AG08395 (cell line): ENCODE measurements at regions not wholly inside any gene's neighbourhood (a gene's known extent, or its start where the extent isn't known, plus 50 kb on each side); places are given as distances from the start of the nearest gene placed in this dataset.
"Not testable (repeated sequence)": the region's sequence is repeated elsewhere in the genome, so short reads cannot be mapped to it uniquely, and the experiment has no call there.

Source experiments
- DNase-seq: peaks from one replicate; pipeline ENCODE4 v3.0.0; 2012; ENCODE audit warnings: mixed read lengths, low spot score

DNA sequence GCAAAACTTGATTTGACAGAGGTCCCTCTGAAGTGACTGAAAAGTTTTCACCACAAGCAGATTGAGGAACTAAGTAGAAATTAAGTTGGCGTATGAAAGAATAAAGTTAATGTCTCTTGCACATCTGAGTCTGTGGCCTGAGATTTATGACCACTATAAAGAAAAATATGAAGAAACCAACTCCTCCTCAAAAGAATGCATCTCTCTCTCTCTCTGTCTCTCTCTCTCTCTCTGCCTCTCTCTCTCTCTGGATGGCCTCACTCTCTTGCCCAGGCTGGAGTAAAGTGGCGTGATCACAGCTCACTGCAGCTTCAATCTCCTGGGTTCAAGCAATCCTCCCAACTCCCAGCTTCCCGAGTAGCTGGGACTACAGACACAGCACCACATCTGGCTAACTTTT is 55.2 kb downstream of the RPL22L1 start:
- no peak for DNase-seq

DNA sequence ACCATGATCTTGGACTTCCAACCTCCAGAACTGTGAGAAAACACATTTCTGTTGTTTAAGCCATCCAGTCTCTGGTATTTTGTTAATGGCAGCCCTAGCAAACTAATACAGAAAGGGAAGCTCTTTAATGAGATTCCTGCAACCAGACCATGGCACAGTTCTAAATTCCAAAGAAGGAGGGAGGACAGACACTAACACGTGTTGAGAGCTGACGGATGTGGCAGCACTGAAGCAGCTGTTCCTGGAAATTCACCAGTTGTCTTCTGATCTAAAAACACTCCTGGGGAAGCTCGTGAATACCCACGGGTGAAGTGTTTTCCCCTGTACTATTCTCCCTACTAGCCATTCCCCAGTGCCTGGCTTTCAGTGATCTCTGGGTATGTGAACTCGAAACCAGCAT is 56.7 kb downstream of the RPL22L1 start:
- DNase-seq, result no peak

DNA sequence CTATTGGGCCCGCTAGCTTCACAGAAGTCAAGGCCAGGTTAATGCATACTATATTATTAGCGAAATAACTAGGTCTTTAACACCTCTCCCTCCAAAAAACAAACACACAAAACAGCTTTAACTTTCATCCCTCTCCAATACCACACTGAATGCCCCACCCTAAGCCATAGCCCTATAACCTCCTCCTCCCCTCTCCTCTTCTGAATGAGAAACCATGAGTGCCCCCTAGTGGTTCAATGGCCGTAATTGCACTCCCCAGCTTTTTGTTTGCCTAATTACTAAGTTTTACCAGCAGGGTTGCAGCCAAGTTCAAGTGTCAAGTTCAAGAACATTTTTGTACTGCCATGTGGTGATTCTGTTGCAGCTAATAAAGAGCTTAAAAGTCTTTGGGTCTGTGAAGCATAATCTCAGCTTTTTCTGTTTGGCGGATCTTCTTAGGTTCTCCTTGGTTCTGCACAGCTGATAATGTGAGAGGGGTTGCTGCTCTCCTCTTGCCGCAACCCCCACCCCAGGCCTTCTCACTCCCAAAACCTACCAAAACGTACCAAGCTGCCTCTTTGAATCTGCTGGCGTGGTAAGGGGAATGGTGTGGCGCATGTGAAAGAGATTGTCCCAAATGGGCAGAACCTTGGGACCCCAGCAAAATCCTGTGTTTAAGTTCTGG is 57.9 kb downstream of the RPL22L1 start:
- DNase-seq, result peak; percentile 89

DNA sequence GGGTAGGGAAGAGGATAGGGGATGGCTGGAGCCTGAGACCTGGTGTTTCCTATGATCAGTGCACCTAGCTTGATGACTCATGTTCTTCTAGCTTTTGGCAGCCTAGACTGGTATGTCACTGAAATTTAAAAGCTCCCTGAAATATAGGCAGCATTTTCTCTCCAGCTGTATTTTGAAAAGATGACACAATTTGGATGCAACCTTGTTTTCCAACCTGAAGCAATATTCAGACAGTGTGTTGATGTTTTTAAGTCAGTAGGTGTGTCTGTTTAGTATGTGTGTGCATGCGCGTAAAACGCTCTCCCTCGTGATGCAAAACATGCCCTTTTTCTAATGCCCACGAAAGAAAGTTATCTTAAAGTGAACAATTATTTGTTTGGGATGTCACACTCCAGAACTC is 58.5 kb downstream of the RPL22L1 start:
- DNase-seq, result no peak

DNA sequence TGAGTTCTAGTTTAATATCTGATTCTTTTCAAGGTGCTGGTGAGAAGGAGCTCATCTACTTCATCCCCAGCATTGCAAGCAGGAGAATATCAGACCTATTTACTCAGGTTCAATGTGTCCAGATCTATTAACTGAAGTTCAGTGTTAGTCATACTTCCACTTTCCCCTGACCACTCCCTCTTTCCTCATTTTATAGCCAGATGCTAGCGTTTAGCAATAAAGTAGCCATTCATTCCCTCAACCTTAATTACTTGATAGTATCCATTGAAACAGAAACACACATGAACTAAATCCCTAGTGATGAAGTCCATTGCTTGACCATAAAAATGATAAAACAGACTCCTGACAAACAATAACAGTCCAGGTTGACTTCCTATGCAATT is 60.0 kb downstream of the RPL22L1 start:
- DNase-seq, result peak; percentile 44

DNA sequence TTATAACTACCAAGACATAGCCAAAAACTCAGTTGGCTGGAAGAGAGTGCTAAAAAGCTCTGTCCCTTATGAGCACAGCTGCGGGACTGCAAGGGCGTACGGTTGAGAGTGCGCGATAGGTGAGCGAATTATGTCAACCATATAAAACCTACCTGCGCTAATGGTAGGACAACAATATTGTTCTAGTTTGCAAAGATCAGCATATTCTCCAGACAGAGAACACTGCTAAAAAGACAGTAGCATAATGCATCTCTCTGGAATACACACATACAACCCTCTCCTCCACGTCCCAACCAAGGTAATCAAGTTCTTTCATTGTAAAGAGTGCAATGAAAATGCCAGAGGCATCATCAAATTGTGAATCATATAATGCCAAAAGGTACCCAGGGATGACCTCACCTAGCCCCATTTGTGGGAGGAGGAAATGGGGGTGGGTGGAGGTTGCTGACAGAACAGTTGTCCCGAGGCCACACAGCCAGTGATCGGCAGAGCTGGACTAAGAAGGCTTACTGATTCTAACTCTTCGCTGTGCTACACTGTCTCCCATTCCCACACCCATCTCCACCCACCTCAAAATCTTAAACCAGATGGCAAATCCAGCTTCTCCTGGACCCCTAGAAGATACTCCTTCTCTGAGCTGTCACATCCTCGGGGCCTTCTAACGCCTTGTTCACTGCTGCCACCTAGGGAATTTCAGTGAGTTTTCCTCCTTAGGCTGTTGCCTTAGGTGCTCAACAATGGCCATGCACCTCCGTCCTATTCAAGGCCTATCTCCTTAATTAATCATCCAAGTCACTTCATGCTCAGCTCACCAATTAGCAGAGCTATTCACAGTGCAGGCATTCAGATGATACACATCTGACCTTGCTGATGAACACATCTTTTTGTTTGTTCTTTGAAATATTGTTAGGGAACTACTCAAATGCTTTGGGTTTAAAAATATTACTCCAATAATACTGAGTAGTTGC is 60.7 kb downstream of the RPL22L1 start:
- DNase-seq, result peak; percentile 62

DNA sequence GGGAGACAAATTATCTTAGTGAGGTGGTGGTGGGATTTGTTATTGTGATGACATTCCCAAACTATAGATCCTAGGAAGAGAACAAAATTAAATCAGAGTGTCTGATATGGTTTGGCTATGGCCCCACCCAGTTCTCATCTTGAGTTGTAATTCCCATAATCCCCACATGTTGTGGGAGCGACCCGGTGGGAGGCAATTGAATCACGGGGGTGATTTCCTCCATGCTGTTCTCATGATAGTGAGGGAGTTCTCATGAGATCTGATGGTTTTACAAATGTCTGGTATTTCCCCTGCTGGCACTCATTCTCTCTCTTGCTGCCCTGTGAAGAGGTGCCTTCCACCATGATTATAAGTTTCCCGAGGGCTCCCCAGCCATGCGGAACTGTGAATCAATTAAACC is 62.0 kb downstream of the RPL22L1 start:
- DNase-seq, result no peak

DNA sequence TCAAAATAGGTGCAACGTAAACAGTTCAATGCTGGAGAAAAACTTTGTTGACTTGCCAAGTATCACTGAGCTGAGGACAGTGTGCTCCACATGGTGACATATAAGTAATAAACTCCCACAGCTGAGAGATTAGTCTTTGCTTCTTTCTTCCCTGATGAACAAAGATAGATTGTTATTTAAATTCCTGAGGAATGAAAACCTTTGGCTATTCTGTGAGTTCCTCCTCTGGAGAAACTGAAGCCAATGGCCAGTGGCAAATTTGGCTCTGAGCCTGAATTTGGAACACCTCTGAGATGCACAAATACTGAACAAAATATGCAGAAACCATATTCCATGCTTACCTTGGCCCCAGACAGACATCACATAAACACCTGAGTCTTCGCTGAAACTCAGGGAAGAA is 63.3 kb downstream of the RPL22L1 start:
- DNase-seq, result no peak

DNA sequence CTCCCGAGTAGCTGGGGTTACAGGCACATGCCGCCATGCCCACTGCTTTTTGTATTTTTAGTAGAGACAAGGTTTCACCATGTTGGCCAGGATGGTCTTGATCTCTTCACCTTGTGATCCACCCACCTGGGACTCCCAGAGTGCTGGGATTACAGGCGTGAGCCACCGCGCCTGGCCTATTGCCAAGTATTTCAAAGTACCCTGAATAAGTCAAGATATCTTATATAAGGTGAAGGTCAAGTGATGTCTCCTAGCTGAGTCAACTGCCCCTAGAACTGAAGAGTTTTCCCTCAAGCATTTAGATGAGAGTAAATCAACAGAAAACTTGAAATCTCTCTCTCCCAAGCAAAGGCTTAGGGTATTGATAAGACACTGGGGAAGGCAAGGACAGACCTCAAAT is 63.9 kb downstream of the RPL22L1 start:
- DNase-seq, result no peak

DNA sequence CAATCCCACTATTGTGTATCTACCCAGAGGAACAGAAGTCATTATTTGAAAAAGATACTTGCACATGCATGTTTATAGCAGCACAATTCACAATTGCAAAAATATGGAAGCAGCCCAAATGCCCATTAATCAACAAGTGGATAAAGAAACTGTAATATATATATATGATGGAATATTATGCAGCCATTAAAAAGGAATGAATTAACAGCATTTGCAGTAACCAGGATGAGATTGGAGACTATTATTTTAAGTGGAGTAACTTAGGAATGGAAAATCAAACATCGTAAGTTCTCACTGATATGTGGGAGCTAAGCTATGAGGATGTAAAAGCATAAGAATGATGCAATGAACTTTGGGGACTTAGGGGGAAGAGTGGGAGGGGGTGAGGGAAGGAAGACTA is 64.7 kb downstream of the RPL22L1 start:
- not testable (repeated sequence) for DNase-seq

DNA sequence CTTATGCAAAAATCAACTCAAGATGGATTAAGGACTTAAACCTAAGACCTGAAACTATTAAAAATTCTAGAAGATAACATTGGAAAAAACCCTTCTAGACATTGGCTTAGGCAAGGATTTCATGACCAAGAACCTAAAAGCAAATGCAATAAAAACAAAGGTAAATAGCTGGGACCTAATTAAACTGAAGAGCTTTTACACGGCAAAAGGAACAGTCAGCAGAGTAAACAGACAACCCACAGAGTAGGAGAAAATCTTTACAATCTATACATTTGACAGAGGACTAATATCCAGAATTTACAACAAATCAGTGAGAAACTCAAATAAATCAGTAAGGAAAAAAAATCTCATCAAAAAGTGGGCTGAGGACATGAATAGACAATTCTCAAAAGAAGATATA is 65.4 kb downstream of the RPL22L1 start:
- DNase-seq, result not testable (repeated sequence)

DNA sequence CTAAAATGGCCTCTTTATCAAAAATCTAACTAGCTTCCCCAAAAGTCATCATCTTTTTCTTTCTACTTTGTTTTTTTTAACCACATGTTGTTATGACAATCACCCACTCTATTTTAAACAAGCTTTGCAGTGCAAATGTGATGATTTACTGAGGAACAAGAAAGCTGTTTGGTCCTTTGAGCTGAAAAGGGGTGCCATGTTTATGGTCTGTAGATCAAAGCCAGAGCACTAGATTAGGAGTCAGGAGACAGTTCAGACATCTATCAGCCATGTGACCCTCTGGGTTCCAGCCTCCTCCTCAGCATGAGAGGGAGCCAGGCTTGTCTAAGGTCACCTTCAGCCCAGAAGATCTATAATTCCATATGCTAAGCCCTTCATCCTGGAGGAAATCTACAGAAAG is 65.9 kb downstream of the RPL22L1 start:
- DNase-seq, result no peak

DNA sequence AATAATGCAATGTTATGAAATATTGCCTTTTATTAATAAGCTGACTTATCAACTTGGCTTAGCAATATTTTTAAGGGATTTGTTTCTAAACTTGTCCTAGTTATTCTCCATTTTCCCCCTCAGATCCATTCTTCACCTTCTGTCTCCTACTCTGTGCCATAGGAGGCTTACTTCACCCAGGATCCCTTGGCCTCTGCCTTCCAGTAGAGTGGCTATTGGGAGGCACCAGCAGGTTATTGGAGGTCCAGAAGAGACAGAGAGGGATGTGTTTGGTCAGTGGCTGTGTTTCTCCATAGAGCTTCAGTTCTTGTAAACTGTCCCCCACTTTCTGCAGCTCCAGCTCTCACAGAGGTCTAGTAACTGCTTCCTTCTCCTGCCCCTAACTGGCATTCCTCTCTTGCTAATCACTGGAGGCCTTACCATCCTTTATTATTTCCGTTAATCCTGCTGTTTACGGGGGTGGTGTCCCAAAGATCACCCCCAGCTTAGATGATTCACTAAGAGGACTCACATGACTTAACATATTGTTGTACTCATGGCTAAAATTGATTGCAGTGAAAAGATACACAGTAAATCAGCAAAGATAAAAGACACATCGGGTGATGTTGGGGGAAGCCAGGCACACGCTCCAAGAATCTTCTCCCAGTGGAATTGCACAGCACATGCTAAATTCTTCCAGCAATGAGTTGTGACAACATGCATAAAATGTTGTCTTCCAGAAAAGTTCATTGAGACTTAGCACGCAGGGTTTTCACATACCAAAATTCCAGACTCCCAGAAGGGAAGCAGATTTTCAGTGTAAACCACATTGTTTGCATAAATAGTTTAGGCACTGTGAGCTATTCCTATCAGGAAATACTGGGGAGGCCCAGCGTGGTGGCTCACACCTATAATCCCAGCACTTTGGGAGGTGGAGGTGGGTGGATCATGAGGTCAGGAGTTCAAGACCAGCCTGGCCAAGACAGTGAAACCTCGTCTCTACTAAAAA is 67.5 kb downstream of the RPL22L1 start:
- DNase-seq, result peak; percentile 90

DNA sequence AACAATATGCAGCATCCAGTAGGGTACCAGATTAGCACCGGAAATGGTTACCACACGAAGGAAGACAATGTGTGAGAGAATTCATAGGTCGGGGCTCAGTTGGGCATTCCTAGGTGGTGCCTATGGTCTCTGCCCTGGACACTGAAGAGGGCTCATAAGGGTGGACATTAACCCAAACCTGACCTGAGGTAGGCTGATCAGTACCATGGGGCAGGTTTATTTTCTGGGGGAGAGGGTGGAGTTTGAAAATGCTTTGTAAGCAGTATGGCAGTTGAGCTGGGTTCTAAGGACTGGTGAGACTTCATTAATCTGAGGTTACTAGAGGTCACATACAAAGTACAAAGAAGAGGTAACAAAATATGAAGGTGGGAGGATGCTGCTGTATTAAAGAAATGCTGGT is 68.4 kb downstream of the RPL22L1 start:
- DNase-seq, result no peak

DNA sequence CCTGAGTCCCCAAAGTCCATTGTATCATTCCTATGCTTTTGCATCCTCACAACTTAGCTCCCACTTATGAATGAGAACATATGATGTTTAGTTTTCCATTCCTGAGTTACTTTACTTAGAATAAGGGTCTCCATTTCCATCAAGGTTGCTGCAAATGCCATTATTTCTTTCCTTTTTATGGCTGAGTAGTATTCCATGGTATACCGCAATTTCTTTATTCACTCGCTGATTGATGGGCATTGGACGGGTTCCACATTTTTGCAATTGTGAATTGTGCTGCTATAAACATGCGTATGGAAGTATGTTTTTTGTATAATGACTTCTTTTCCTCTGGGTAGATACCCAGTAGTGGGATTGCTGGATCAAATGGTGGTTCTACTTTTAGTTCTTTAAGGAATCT is 69.7 kb downstream of the RPL22L1 start:
- not testable (repeated sequence) for DNase-seq

DNA sequence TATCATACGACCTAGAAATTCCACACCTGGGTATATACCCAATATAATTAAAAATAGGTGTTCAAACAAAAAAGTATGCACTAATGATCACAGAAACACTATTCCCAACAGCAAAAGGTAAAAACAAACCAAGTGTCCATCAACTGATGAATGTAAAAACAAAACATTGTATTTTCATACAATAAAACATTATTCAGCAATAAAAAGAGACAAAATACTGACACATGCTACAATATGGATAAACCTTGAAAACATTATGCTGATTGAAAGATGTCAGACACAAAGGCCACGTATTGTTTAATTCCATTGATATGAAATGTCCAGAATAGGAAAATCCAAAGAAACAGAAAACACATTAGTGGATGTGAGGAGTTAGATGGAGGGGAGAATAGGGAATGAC is 71.0 kb downstream of the RPL22L1 start:
- DNase-seq, result no peak

DNA sequence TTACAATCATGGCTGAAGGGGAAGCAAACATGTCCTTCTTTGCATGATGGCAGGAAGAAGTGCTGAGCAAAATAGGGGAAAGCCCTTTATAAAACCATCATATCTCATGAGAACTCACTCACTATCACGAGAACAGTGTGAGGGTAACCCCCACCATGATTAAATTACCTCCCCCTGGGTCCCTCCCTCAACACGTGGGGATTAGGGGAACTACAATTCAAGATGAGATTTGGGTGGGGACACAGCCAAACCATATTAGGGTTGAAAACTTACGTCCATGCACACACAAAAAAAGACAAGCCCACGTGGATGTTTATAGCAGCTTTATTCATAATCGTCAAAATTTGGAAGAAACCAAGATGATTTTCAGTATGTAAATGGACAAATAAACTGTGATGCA is 72.3 kb downstream of the RPL22L1 start:
- DNase-seq, result no peak

DNA sequence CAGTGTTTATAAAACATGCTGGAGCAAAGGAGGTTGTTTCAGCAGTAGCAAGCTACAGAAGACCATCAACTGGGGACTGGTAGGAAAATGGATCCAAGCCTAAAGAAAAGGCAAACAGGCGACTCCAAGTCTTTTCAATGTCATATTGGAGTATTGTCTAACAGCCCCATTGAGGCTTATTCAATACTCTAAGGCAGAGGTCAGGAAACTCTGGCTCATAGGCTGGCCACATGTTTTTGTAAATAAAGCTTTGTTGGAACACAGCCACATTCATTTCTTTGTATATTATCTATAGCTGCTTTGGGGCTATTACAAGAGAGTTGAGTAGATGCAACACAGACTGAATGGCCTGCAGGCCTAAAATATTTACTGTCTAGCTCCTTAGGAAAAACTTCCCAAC is 77.5 kb downstream of the RPL22L1 start:
- no peak for DNase-seq

DNA sequence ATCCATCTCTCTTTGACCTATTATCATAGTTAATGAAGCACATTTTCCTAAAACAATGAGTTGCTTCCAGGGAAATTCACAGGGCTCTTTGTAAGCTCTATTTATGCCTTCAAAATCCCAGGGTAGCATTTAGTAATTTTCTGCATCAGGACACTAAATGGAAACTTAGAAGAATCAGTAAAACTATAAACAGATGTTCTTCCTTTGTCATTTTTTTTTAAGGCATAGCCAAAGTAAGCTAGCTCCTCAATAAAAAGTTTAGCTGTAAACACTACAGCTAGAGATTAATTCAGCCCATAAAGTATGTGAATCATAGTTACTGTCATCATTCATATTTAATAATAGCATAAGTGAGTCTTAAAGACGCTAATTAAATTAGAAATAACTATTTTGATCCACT is 79.3 kb downstream of the RPL22L1 start:
- DNase-seq, result no peak

DNA sequence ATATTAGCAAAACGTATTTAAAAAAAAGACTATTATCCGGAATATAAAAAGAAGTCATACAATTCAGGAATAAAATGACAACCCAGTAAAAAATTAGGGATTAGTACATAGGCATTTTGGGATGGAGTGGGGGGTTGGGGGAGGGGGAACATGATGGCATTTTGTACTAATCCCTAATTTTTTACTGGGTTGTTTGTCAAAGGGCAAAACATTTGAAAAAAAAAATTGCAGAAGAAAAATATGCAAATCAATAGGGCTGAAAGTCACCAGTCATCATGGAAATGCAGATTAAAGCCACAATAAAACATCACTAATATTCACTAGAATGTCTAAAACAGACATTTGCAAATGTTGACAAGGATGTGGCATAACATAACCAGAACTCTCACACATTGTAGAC is 82.5 kb downstream of the RPL22L1 start:
- no peak for DNase-seq

DNA sequence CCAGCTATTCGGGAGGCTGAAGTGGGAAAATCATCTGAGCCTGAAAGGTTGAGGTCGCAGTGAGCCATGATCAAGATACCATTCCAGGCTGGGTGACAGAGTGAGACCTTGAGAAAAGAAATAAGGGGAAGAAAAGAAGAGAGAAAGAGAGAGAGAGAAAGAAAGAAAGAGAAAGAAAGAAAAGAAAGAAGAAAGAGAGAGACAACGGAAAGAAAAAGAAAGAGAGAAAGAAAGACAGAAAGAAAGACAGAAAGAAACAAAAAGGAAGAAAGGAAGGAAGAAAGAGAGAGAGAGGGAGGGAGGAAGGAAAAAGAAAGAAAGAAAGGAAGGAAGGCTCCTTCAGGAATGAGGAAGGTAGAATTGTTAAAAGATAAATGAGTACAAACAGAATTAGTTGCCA is 84.5 kb downstream of the RPL22L1 start:
- no peak for DNase-seq

DNA sequence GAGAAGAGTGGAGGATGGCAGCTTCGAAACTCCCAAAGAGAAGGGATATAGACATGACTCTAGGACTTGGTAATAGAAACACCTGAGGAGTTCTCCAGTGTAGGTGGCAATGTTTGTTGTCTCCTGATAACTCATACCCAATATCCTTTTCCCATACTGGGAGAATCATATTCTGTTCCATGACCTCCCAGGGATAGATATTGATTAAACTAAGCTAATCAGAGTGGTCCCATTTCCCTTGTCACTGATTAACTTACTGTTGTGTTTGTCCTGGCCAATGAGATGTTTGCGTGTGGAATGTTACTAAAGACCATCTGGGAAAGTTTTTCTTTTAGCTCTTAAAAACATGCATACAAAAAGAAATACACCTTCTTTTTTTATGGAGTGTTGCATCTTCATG is 85.6 kb downstream of the RPL22L1 start:
- no peak for DNase-seq
